ENCODE measurements at regions not wholly inside any gene's neighbourhood (a gene's known extent, or its start where the extent isn't known, plus 50 kb on each side); places are given as distances from the start of the nearest gene placed in this dataset.

DNA sequence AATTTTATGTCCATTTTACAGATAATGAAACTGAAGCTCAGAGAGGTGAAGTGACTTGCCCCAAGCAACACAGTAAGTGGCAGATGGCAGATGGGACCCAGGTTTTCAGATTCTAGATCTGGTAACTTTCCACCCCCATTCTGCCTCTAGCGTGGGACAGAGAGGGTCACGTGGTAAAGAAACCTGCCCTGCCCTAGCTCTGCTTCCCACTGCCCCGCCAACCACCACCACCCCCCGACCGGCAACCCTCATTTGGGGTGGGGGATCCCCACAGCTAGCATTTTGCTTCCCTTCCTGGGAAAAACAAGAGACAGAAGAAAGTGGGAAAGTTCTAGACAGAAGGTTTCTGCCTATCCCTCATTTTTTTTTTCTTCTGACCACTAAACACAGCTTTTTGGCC, 172.5 kb downstream of the ACTL7B start:
- Mint-ChIP-seq H3K36me3 (no peaks in the 10 kb centered on the region), H3K27ac (no peak overlapping the region), H3K4me3 (no peak overlapping the region), H3K9me3 (peaks cover 3% of the 10 kb centered on the region), H3K4me1 (no peaks in the 10 kb centered on the region)
- no peak for DNase-seq (ENCODE audit: low spot score in 2 of 2)
- no peak for ATAC-seq

DNA sequence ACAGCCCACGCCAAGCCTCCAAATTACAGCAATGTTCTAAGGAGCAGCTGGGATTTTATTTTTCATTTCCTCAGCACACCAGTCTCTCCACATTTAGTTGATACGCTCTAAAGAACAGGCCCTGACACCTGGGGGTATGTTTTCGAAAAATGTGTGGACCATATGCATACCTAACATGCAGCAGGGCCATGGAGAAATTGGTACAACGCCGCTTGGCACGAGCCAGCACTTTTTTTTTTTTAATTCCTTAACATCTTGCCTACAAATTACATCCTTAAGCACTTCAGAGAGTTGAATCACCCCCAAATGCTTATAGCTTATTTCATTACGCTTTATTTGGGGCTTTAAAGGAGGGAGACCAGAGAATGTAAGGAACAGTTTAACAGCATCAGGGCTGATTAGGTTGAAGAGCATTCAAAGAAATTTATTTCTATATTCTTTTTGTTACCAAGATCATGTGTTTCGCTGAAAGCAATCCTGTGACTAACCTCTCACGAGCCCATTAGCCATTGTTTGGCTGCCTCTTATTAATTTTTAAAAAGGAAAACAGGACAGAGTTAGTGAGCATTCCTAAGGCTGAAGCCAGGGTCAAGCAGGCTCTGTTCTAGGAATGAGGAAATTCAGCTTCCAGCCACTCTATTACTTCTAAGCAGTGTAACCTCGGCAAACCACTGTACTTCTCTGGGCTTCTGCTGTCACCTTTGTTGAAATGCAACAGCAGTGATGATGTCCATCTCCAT, 173.8 kb downstream of the ACTL7B start:
- H3K4me1 Mint-ChIP-seq = no peaks in the 10 kb centered on the region
- H3K36me3 Mint-ChIP-seq = no peaks in the 10 kb centered on the region

DNA sequence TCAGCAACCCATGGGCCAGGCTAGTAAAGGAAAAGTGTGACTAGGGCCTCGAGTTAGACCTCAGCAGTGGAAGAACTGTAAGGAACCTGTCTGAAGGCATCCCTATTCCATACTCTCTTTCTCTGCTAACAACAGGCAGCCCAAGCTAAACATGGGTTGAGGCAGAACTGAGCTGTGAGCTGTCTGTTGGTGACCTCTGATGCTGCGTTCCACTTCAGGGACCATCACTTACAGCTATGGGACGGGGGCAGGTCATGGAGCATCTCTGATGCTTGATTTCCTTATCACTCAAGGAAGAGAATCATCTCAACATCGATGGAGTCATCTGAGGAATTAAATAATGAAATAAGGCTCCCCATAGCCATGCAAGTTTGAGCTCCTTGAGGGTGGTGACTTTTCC, 174.8 kb downstream of the ACTL7B start:
- Mint-ChIP-seq H3K27ac (no peak overlapping the region), H3K4me1 (no peaks in the 10 kb centered on the region), H3K9me3 (peaks cover 3% of the 10 kb centered on the region), H3K4me3 (no peak overlapping the region), H3K36me3 (no peaks in the 10 kb centered on the region)
- DNase-seq (ENCODE audit: low spot score in 2 of 2) = no peak
- no peak for ATAC-seq

More for the DNA sequence above, 173.8 kb downstream of the ACTL7B start:
- no peak overlapping the region for H3K4me3 Mint-ChIP-seq
- peaks cover 3% of the 10 kb centered on the region for H3K9me3 Mint-ChIP-seq
- H3K27ac Mint-ChIP-seq = no peak overlapping the region
- ATAC-seq (no peak), DNase-seq (ENCODE audit: low spot score in 2 of 2) (no peak)

DNA sequence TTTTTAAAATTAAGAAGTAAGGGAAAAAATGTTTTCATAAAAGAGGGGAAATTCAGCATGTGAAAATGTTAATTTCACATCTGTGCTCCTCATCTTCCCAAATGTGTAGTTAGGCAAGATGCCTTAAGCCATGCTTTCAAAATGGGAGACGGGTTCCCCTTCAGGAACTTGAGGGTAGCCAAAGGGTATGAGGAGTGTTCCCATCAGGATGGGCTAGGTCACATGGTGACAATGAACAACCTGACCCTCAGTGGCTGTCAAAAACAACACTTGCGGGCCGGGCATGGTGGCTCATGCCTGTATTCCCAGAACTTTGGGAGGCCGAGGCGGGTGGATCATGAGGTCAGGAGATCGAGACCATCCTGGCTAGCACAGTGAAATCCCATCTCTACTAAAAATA, 178.0 kb downstream of the ACTL7B start:
- H3K9me3 Mint-ChIP-seq = no peaks in the 10 kb centered on the region
- DNase-seq (ENCODE audit: low spot score in 2 of 2) (no peak), ATAC-seq (no peak)
- H3K36me3 Mint-ChIP-seq = no peaks in the 10 kb centered on the region
- no peak overlapping the region for H3K4me3 Mint-ChIP-seq
- no peaks in the 10 kb centered on the region for H3K4me1 Mint-ChIP-seq
- no peak overlapping the region for H3K27ac Mint-ChIP-seq

DNA sequence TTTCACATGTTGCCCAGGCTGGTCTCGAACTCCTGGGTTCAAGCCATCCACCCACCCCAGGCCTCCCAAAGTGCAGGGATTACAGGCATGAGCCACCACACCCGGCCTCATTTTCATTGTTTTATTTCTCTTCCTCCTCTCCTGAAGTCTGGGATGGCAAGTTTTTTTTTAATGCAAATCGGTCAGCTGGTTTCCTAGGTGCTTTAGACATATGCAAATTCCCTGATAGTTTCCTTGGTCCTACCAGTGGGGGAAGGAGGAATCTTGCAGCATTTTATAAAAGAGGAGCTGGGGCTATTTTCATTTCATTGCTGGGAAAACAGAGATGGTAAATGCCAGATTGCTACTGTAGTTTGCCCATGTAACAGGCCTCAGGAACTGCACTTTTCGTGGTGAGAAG, 179.4 kb downstream of the ACTL7B start:
- DNase-seq (ENCODE audit: low spot score in 2 of 2) (no peak), ATAC-seq (no peak)
- no peaks in the 10 kb centered on the region for H3K4me1 Mint-ChIP-seq
- H3K4me3 Mint-ChIP-seq = no peak overlapping the region
- no peak overlapping the region for H3K27ac Mint-ChIP-seq
- no peaks in the 10 kb centered on the region for H3K9me3 Mint-ChIP-seq
- H3K36me3 Mint-ChIP-seq = no peaks in the 10 kb centered on the region

DNA sequence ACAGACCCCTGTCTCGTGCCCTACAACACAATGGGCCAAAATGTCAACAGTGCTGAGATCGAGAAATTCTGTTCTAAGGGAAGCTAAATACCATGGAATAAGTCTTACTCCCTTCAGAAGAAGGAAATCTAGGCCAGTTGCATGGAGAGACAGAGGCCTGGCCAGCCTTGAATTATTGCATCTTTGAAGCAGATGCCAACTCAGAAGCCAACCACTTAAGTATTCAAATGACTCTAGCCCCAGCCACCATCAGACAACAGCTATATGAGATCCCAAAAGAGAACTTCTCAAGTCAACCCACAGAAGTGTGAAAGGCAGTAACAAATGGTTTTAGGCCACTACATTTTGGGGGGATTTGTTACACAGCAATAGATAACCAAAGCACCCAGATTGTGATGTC, 180.1 kb downstream of the ACTL7B start:
- H3K9me3 Mint-ChIP-seq = no peaks in the 10 kb centered on the region
- ATAC-seq (no peak), DNase-seq (ENCODE audit: low spot score in 2 of 2) (no peak)
- no peak overlapping the region for H3K4me3 Mint-ChIP-seq
- H3K36me3 Mint-ChIP-seq = no peaks in the 10 kb centered on the region
- no peaks in the 10 kb centered on the region for H3K4me1 Mint-ChIP-seq
- no peak overlapping the region for H3K27ac Mint-ChIP-seq

DNA sequence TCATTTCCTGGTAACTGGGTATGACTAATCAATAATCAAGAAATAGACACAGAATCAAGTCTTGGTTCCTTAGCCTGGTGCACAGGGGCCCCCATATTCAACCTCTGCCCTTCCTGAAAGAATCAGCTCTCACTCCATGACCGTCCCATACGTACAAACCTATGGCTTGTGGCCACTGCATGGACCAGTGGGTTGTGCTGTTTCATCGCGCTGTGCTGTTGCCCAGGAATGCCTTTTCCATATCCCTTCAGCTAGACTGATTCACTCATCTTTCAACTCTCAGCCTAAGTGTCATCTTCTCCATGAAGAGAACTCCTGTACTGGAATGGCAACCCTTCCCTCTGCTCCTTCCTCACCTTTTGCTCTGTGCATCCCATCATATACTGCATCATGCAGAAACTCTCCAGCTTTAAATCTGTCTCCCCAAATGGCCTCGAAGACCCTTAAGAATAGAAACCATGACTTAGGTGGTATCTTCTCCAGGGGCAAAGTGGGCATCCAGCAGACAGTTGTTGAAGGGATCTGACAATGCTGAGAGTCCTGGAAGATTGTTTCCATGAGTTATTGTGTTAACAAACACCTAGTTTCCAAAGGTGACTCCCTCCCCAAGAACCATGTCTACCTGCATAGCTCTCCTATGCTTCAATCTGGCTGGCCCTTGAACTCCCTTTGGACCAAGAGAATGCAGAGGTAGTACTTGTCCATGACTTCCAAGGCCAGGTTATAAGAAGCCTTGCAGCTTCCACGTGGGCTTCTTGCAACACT, 180.8 kb downstream of the ACTL7B start:
- H3K36me3 Mint-ChIP-seq = no peaks in the 10 kb centered on the region
- H3K27ac Mint-ChIP-seq = no peak overlapping the region
- no peak overlapping the region for H3K4me3 Mint-ChIP-seq
- peaks cover 1% of the 10 kb centered on the region for H3K9me3 Mint-ChIP-seq
- no peak for ATAC-seq
- no peaks in the 10 kb centered on the region for H3K4me1 Mint-ChIP-seq
- no peak for DNase-seq (ENCODE audit: low spot score in 2 of 2)

DNA sequence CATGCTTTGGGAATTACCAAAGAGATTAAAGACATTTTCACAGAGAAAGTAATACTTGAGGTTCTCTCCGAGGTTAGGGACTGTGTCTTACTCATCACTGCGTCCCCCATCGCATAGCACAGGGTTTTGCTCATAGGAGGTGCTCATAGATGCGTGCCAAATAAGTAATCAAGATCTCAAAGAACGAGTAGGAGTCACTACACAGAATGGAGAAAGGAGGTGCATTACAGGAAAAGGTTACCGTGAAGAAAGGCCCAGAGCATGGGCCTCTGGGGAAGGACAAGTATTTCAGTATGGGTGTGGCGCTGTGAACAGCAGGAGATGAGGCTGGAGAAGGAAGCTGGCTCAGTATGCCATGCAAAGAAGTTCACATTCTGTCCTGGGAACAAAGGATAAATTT, 182.4 kb downstream of the ACTL7B start:
- no peak overlapping the region for H3K27ac Mint-ChIP-seq
- ATAC-seq = no peak

DNA sequence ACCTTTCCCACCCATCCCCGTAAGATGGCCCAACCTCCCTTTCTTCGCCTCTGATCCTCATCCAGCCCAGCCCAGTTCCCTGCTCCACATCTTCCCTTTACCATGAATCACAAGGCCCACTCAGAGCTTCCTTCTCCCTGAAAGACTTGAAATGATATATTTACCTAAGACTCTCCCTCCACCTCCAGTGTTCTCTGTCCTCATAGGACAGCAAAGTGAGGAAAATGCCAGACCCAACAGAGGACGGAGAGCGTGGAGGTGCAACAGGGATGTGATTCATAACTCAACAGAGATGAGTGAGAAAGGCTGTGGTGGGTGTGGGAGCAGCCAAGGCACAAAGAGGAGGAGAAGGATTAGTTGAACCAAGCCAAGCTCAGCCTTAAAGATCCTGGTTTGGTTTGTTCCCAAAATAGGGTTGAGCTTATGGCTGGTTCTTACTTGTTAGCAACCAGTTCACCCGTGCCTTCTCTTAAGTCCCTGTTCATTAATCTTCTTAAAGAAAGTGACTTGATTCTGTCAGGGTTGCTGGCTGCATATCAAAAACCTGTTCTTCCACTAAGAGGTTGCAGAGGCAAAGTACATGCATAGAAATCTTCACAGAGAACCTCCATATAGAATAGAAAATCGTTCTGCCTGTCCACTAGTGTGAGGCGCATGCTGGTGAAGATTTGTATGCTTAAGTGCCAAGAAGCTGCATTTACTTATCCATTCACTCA, 183.2 kb downstream of the ACTL7B start:
- Mint-ChIP-seq H3K27ac (no peak overlapping the region), H3K4me3 (no peak overlapping the region), H3K36me3 (no peaks in the 10 kb centered on the region), H3K9me3 (peaks cover 4% of the 10 kb centered on the region), H3K4me1 (no peaks in the 10 kb centered on the region)
- ATAC-seq = no peak
- DNase-seq (ENCODE audit: low spot score in 2 of 2) = no peak

More for the DNA sequence above, 182.4 kb downstream of the ACTL7B start:
- Mint-ChIP-seq H3K4me3 (no peak overlapping the region), H3K9me3 (peaks cover 4% of the 10 kb centered on the region), H3K36me3 (no peaks in the 10 kb centered on the region), H3K4me1 (no peaks in the 10 kb centered on the region)
- no peak for DNase-seq (ENCODE audit: low spot score in 2 of 2)

DNA sequence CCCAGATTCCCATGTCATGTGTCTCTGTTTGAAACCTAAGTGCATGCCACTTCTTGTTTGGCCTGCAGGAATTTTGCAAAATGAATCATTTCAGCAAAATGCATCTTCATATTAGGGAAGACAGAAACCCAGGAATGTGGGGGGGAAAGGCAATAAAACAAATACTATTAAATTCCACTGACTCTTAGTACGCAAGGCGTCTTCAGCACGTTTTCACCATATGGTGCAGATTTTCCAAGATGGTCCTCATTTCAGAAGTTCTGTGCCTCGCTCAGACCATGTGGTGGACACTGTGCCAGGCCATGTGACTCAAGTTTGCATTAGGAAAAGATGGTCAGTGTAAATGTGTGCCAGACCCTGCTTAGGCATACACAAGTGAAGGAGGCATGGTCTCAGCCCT, 184.0 kb downstream of the ACTL7B start:
- no peak overlapping the region for H3K4me3 Mint-ChIP-seq
- ATAC-seq = no peak
- peaks cover 4% of the 10 kb centered on the region for H3K9me3 Mint-ChIP-seq
- no peaks in the 10 kb centered on the region for H3K36me3 Mint-ChIP-seq
- no peak for DNase-seq (ENCODE audit: low spot score in 2 of 2)
- H3K27ac Mint-ChIP-seq = no peak overlapping the region
- H3K4me1 Mint-ChIP-seq = no peaks in the 10 kb centered on the region

DNA sequence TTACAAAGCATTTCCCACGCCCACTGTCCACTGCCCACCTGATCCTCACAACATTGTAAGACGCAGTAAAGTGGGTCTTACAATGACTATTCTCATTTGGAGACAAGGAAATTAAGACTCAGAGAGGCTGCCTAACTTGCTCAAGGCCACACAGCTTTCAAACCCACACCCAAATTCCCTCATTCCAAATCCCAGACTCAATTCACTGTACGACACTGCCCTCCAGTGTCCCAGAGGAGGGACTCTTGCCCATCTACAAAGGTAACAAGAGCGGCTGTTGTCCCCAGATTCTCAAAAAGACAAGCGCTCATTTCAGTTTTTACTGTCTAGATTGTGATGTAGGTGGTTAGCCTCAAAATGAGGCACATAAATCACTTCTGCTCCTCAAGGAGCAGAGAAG, 184.6 kb downstream of the ACTL7B start:
- Mint-ChIP-seq H3K27ac (no peak overlapping the region), H3K4me3 (no peak overlapping the region), H3K4me1 (no peaks in the 10 kb centered on the region), H3K36me3 (no peaks in the 10 kb centered on the region), H3K9me3 (peaks cover 4% of the 10 kb centered on the region)
- DNase-seq (ENCODE audit: low spot score in 2 of 2) = no peak
- no peak for ATAC-seq

DNA sequence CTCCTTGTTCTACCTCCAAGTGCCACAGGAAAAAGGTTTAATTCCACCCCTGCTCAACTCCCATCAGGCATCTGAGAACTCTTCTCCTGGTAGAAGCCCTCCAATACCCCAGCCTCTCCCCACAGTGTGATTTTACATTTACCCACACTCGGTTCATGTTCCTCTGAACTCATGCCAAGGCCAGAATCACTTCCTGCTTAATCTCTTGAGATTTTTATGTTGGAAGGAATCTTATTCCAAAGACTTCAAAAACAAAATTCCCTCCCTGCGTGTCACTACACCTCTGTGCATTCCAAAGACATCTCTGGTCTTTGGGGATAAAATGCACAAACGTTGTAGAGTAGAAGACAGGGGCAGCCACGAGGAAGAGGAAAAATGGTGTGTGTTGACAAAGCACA, 186.8 kb downstream of the ACTL7B start:
- H3K9me3 Mint-ChIP-seq = peaks cover 4% of the 10 kb centered on the region
- no peak overlapping the region for H3K4me3 Mint-ChIP-seq
- ATAC-seq = no peak
- no peaks in the 10 kb centered on the region for H3K36me3 Mint-ChIP-seq
- no peak for DNase-seq (ENCODE audit: low spot score in 2 of 2)
- no peak overlapping the region for H3K27ac Mint-ChIP-seq
- H3K4me1 Mint-ChIP-seq = no peaks in the 10 kb centered on the region

DNA sequence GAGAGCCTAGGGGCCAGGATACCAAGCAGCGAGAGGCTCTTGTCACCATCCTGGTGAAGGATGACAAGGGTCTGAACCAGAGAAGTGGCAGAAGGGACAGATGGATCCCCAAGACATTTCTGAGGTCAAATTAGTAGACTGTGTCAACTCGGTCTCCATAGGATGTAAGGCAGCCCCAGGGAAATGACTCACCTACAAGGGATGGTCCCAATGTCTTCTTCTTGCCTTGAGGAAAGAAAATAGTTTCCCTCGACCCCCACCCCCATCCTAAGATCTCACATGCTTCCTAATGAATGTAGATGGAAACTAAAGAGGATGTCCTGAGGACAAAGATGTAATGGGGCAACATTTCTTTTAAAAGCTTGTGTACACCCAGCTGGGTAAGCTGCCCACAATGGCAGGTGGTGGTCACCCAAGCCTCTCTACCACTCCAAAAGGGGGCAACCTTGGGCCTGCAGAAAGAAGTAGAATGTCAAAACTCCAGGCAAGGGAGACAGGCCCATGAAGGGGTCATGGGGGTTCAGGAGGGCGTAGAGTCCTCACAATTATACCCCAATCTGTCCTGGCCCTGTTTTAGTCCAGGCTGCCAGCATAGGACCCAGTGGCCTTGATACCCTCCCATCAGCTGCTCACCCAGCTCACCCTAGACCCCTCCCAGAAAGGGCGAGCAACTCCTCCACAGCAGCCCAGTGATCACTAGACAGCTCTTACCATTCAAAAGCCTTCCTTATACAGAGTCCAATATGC, 187.4 kb downstream of the ACTL7B start:
- Mint-ChIP-seq H3K4me1 (no peaks in the 10 kb centered on the region), H3K9me3 (peaks cover 4% of the 10 kb centered on the region), H3K4me3 (no peak overlapping the region), H3K36me3 (no peaks in the 10 kb centered on the region), H3K27ac (no peak overlapping the region)
- DNase-seq (ENCODE audit: low spot score in 2 of 2) (no peak), ATAC-seq (no peak)

DNA sequence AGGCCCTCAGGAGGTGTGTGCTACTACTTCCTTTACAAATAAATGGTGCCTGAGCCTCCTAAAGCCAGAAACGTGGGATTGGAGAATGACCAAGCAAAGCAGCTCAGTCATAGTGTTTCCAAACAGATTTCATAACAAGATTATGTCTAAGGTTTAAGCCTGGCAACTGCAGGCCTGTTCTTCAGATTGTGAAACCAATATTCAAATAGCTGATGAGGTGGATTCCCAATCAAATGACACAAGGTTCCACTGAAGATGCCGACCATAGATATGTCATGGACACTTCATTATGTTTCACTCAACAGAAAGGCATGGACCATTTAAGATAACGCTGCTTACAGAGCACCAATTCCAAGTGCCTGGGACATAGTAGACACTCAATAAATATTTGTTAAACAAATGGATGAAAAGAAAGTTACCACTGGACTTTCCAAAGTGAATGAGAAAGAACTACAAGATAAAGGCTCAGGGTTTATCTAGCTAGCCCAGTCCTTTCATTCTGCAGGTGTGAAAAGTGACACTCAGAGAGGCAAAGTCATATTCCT, 189.5 kb downstream of the ACTL7B start:
- no peaks in the 10 kb centered on the region for H3K4me1 Mint-ChIP-seq
- no peak for DNase-seq (ENCODE audit: low spot score in 2 of 2)
- no peak overlapping the region for H3K4me3 Mint-ChIP-seq
- no peak for ATAC-seq
- no peak overlapping the region for H3K27ac Mint-ChIP-seq
- H3K36me3 Mint-ChIP-seq = no peaks in the 10 kb centered on the region
- peaks cover 4% of the 10 kb centered on the region for H3K9me3 Mint-ChIP-seq

Data from stimulated activated effector memory CD8-positive, alpha-beta T cell treated with anti-CD3 and anti-CD28 coated beads, Interleukin-12 subunit alpha, Interleukin-12 subunit beta, amount 100 ng/mL, for 72 hours (primary cell).